Erythroblast (primary cell): ENCODE measurements at regions not wholly inside any gene's neighbourhood (a gene's known extent, or its start where the extent isn't known, plus 50 kb on each side); places are given as distances from the start of the nearest gene placed in this dataset.

ENCODE experiments used
- GATA1 ChIP-seq: IDR thresholded peaks from 2 replicates; pipeline ENCODE4 v1.6.1; 2011; ENCODE audit warnings: low read depth, mild to moderate bottlenecking, control low read depth, low read length, moderate library complexity
- POLR2A ChIP-seq: IDR thresholded peaks from 2 replicates; pipeline ENCODE4 v1.6.1; 2011; ENCODE audit warnings: mild to moderate bottlenecking, low read length

GRCh38 chr4:11732155-11732554 is 303.5 kb upstream of the HS3ST1 start:
- TF ChIP-seq POLR2A (no peak), GATA1 (no peak)
